GM23338 (cell line): ENCODE measurements at regions not wholly inside any gene's neighbourhood (a gene's known extent, or its start where the extent isn't known, plus 50 kb on each side); places are given as distances from the start of the nearest gene placed in this dataset.

Experiments used
- ATAC-seq: fragments of 200-7000 bp; cut with Tn5 transposase; 3 replicates; pipeline ENCODE4 v1.9.1; 2020
- DNase-seq: peaks from one replicate; pipeline ENCODE4 v3.0.0-alpha.2; 2015; ENCODE audit warnings: low spot score
- H2AFZ ChIP-seq: fragments of 200-600 bp; sonication (generic); 2 replicates; pipeline ENCODE4 v1.8.0; 2016; ENCODE audit warnings: antibody characterized with exemption, mild to moderate bottlenecking, moderate library complexity
- H3F3A ChIP-seq: fragments of 200-600 bp; sonication (generic); replicated peaks from 2 replicates; pipeline ENCODE4 v1.8.0; 2017; ENCODE audit warnings: antibody characterized with exemption, mixed run types, low read depth
- H3K27ac ChIP-seq: fragments of 200-600 bp; sonication (generic); 2 replicates; pipeline ENCODE4 v1.6.1; 2016; ENCODE audit warnings: low read depth
- H3K27me3 ChIP-seq: fragments of 200-600 bp; sonication (generic); 2 replicates; pipeline ENCODE4 v1.8.0; 2016; ENCODE audit warnings: mild to moderate bottlenecking, mixed run types, moderate library complexity; ENCODE audit not compliant: insufficient read depth
- H3K36me3 ChIP-seq: fragments of 200-600 bp; sonication (generic); 2 replicates; pipeline ENCODE4 v1.8.0; 2016; ENCODE audit warnings: mild to moderate bottlenecking; ENCODE audit not compliant: insufficient read depth
- H3K4me1 ChIP-seq: fragments of 200-600 bp; sonication (generic); 2 replicates; pipeline ENCODE4 v1.8.0; 2016; ENCODE audit warnings: mild to moderate bottlenecking, moderate library complexity; ENCODE audit not compliant: insufficient read depth
- H3K4me2 ChIP-seq: fragments of 200-600 bp; sonication (generic); 2 replicates; pipeline ENCODE4 v1.7.1; 2017; ENCODE audit warnings: mixed run types
- H3K4me3 ChIP-seq: fragments of 200-600 bp; sonication (generic); 2 replicates; pipeline ENCODE4 v1.6.1; 2016; ENCODE audit warnings: mixed run types
- H3K79me2 ChIP-seq: fragments of 200-600 bp; sonication (generic); replicated peaks from 2 replicates; pipeline ENCODE4 v1.8.0; 2017; ENCODE audit warnings: mild to moderate bottlenecking; ENCODE audit not compliant: insufficient read depth
- H3K9me2 ChIP-seq: fragments of 200-600 bp; sonication (generic); 2 replicates; pipeline ENCODE4 v1.8.0; 2017; ENCODE audit not compliant: insufficient read depth
- H4K20me1 ChIP-seq: fragments of 200-600 bp; sonication (generic); replicated peaks from 2 replicates; pipeline ENCODE4 v1.8.0; 2017; ENCODE audit warnings: mild to moderate bottlenecking; ENCODE audit not compliant: insufficient read depth
- H3K27ac Mint-ChIP-seq: 2 replicates; pipeline ENCODE4 v1.8.0; 2020; ENCODE audit warnings: inconsistent platforms, mild to moderate bottlenecking, moderate library complexity, mixed read lengths
- H3K27me3 Mint-ChIP-seq: 3 replicates; pipeline ENCODE4 v1.8.0; 2022; ENCODE audit warnings: low read depth, mild to moderate bottlenecking, moderate library complexity, mixed read lengths, inconsistent platforms; ENCODE audit not compliant: insufficient read depth, poor library complexity
- H3K36me3 Mint-ChIP-seq: 3 replicates; pipeline ENCODE4 v1.8.0; 2021; ENCODE audit warnings: low read depth, mild to moderate bottlenecking, inconsistent platforms, moderate library complexity, mixed read lengths
- H3K4me1 Mint-ChIP-seq: 3 replicates; pipeline ENCODE4 v1.8.0; 2020; ENCODE audit warnings: mild to moderate bottlenecking, inconsistent platforms, mixed read lengths
- H3K4me3 Mint-ChIP-seq: 3 replicates; pipeline ENCODE4 v1.8.0; 2021; ENCODE audit warnings: moderate library complexity, mild to moderate bottlenecking, inconsistent platforms, mixed read lengths
- H3K9me3 Mint-ChIP-seq: 3 replicates; pipeline ENCODE4 v1.8.0; 2020; ENCODE audit warnings: moderate library complexity, mild to moderate bottlenecking, inconsistent platforms, mixed read lengths
- CREB1 ChIP-seq: fragments of 250-450 bp; sonication (Bioruptor Pico); IDR thresholded peaks from 2 replicates; pipeline ENCODE4 v1.5.0; 2020; ENCODE audit warnings: low read depth, mild to moderate bottlenecking, moderate library complexity
- CTCF ChIP-seq, 2 experiments: fragments of 200-600 bp in 1 of 2; sonication (generic) in 1 of 2; conservative IDR thresholded peaks; 2 replicates each; pipeline versions ENCODE4 v1.5.1 to v1.6.1; 2016 to 2017; ENCODE audit warnings: antibody characterized with exemption in 2 of 2, low read depth in 2 of 2, mild to moderate bottlenecking in 2 of 2, moderate library complexity in 1 of 2
- ETS1 ChIP-seq: IDR thresholded peaks from 2 replicates; pipeline ENCODE4 v1.6.1; 2016; ENCODE audit warnings: antibody characterized with exemption
- EZH2 ChIP-seq: fragments of 200-600 bp; sonication (generic); IDR thresholded peaks from one replicate; pipeline ENCODE4 v1.8.0; 2017; ENCODE audit warnings: antibody characterized with exemption, mild to moderate bottlenecking, low read depth; ENCODE audit not compliant: unreplicated experiment
- EZH2phosphoT487 ChIP-seq: fragments of 200-600 bp; sonication (generic); IDR thresholded peaks from one replicate; pipeline ENCODE4 v1.8.1; 2018; ENCODE audit warnings: antibody characterized with exemption; ENCODE audit not compliant: unreplicated experiment
- JUNB ChIP-seq: IDR thresholded peaks from one replicate; pipeline ENCODE4 v1.6.1; 2016; ENCODE audit warnings: antibody characterized with exemption; ENCODE audit not compliant: unreplicated experiment
- NANOG ChIP-seq: IDR thresholded peaks from 2 replicates; pipeline ENCODE4 v1.6.1; 2016; ENCODE audit warnings: antibody characterized with exemption, borderline replicate concordance
- POLR2AphosphoS5 ChIP-seq: IDR thresholded peaks from 2 replicates; pipeline ENCODE4 v1.6.1; 2016; ENCODE audit warnings: antibody characterized with exemption, low read depth
- STAT1 ChIP-seq: IDR thresholded peaks from one replicate; pipeline ENCODE4 v1.6.1; 2016; ENCODE audit warnings: antibody characterized with exemption; ENCODE audit not compliant: unreplicated experiment
- ZNF114 ChIP-seq: fragments of 250-450 bp; sonication (Bioruptor Pico); IDR thresholded peaks from 2 replicates; pipeline ENCODE4 v1.5.0; 2020; ENCODE audit warnings: mild to moderate bottlenecking, moderate library complexity
- ZNF331 ChIP-seq: fragments of 250-450 bp; sonication (Bioruptor Pico); IDR thresholded peaks from 2 replicates; pipeline ENCODE4 v1.5.0; 2020; ENCODE audit warnings: low read depth, mild to moderate bottlenecking, moderate library complexity

- Mint-ChIP-seq H3K27me3 (peaks cover 2% of the 10 kb centered on the region), H3K9me3 (peaks cover 52% of the 10 kb centered on the region), H3K36me3 (peaks cover 43% of the 10 kb centered on the region), H3K27ac (no peak overlapping the region), H3K4me1 (peaks cover 2% of the 10 kb centered on the region; the same call in 2 of the 3 replicates), H3K4me3 (no peak overlapping the region)
- H3K9me2 ChIP-seq, result 0 out of 2 replicates have a peak, but pooled peaks cover 21% of the 10 kb centered on the region
- no peak overlapping the region for H3K27ac ChIP-seq
- no peak overlapping the region for H2AFZ ChIP-seq
- no peak for DNase-seq
- TF ChIP-seq CTCF (conservative IDR thresholded peaks at IDR 0.05; ENCODE audit: low read depth in 2 of 2) (no peak), ZNF114 (CRISPR knock-in tag) (no peak), STAT1 (no peak), ZNF331 (CRISPR knock-in tag) (no peak), EZH2 (no peak), EZH2phosphoT487 (no peak)
- no peak overlapping the region for H3K4me3 ChIP-seq
- no peak overlapping the region for H3K4me2 ChIP-seq
- H3F3A ChIP-seq, result no peaks in the 10 kb centered on the region
- H4K20me1 ChIP-seq, result no peaks in the 10 kb centered on the region
- H3K79me2 ChIP-seq, result no peaks in the 10 kb centered on the region
- ATAC-seq, result no peak
- no peaks in the 10 kb centered on the region for H3K27me3 ChIP-seq
- H3K36me3 ChIP-seq, result no peaks in the 10 kb centered on the region
- peaks cover 4% of the 10 kb centered on the region for H3K4me1 ChIP-seq
Observed at GRCh38 chr5:68047035-68047434, 168.5 kb upstream of the PIK3R1 start.

- Mint-ChIP-seq H3K27me3 (peaks cover 2% of the 10 kb centered on the region), H3K36me3 (peaks cover 37% of the 10 kb centered on the region), H3K27ac (no peak overlapping the region), H3K9me3 (peaks cover 48% of the 10 kb centered on the region), H3K4me3 (no peak overlapping the region), H3K4me1 (peaks cover 6% of the 10 kb centered on the region; the same call in 2 of the 3 replicates)
- Histone ChIP-seq H4K20me1 (no peaks in the 10 kb centered on the region), H3K4me2 (no peak overlapping the region), H3K27me3 (no peaks in the 10 kb centered on the region), H3K27ac (no peak overlapping the region), H3K36me3 (no peaks in the 10 kb centered on the region), H3K4me3 (no peak overlapping the region), H3F3A (no peaks in the 10 kb centered on the region), H3K9me2 (0 out of 2 replicates have a peak, but pooled peaks cover 21% of the 10 kb centered on the region), H3K4me1 (peaks cover 10% of the 10 kb centered on the region), H3K79me2 (no peaks in the 10 kb centered on the region), H2AFZ (no peak overlapping the region)
- DNase-seq (no peak), ATAC-seq (no peak)
- TF ChIP-seq ZNF331 (CRISPR knock-in tag) (no peak), JUNB (no peak), CREB1 (no peak), POLR2AphosphoS5 (no peak), NANOG (no peak), EZH2 (no peak), CTCF (conservative IDR thresholded peaks at IDR 0.05; ENCODE audit: low read depth in 2 of 2) (no peak), ETS1 (no peak)
Observed at GRCh38 chr5:68046445-68046844, 169.1 kb upstream of the PIK3R1 start.
